BJ (cell line): ENCODE measurements at regions not wholly inside any gene's neighbourhood (a gene's known extent, or its start where the extent isn't known, plus 50 kb on each side); places are given as distances from the start of the nearest gene placed in this dataset.

ENCODE experiments used
- CTCF ChIA-PET: fragments of 350-600 bp; formaldehyde crosslinking; extraction: SDS; loops from one replicate; lab custom pipeline; 2021; ENCODE audit warnings: antibody characterized with exemption, inconsistent platforms; lab: Yijun Ruan, JAX
- POLR2A ChIA-PET: fragments of 300-600 bp; sonication (Branson Sonifier 250); formaldehyde crosslinking; extraction: SDS; loops from one replicate; lab custom pipeline; 2021; ENCODE audit warnings: antibody characterized with exemption; lab: Charles Lee
- DNase-seq: peaks from one replicate; pipeline ENCODE4 v3.0.0-alpha.2; 2011; ENCODE audit warnings: low read depth
- H3K27me3 ChIP-seq: 2 replicates; pipeline ENCODE4 v1.6.0; 2011; ENCODE audit warnings: low read length; ENCODE audit not compliant: control insufficient read depth, insufficient read depth
- H3K36me3 ChIP-seq: 2 replicates; pipeline ENCODE4 v1.5.1; 2011; ENCODE audit warnings: low read length; ENCODE audit not compliant: control insufficient read depth, insufficient read depth
- H3K4me3 ChIP-seq: 2 replicates; pipeline ENCODE4 v1.5.1; 2011; ENCODE audit warnings: low read depth, mild to moderate bottlenecking, control low read depth, low read length
- TF ChIP-seq, protein P1 (sequence below): IDR thresholded peaks from 2 replicates; pipeline ENCODE4 v1.5.1; 2011; ENCODE audit warnings: low read depth, mild to moderate bottlenecking, control low read depth, inconsistent platforms, low read length, moderate library complexity; ENCODE audit not compliant: insufficient read depth

DNA sequence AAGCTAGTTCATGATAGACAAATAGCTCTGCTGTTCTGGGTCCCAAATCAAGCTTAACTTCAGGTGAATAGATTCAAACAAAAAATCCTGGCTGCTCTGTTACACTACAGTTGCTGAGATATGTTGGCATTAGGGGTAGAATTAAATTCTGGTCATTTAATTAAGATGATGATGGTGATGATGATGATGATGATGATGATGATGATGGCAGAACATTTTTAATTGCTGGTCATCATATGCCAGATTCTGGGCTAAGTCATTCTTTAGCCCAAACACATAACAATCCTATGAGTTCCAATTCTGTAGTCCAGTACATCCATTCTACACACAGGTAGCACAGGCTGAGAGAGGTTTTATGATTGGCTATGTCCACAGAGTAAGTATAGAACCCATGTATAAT lies 741.5 kb downstream of the STIM2 start:
- ChIA-PET POLR2A (no interaction called here), CTCF (no interaction called here)
- DNase-seq: no peak
- Histone ChIP-seq H3K36me3 (no peaks in the 10 kb centered on the region), H3K27me3 (no peaks in the 10 kb centered on the region), H3K4me3 (no peak overlapping the region)
- TF ChIP-seq, protein P1, sequence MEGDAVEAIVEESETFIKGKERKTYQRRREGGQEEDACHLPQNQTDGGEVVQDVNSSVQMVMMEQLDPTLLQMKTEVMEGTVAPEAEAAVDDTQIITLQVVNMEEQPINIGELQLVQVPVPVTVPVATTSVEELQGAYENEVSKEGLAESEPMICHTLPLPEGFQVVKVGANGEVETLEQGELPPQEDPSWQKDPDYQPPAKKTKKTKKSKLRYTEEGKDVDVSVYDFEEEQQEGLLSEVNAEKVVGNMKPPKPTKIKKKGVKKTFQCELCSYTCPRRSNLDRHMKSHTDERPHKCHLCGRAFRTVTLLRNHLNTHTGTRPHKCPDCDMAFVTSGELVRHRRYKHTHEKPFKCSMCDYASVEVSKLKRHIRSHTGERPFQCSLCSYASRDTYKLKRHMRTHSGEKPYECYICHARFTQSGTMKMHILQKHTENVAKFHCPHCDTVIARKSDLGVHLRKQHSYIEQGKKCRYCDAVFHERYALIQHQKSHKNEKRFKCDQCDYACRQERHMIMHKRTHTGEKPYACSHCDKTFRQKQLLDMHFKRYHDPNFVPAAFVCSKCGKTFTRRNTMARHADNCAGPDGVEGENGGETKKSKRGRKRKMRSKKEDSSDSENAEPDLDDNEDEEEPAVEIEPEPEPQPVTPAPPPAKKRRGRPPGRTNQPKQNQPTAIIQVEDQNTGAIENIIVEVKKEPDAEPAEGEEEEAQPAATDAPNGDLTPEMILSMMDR: no peak

GRCh38 chr4:27604692-27605091 lies 744.1 kb downstream of the STIM2 start:
- ChIA-PET POLR2A (no interaction called here), CTCF (interaction anchor here (1.2 kb wide), 1 partner anchor 10 kb away, joined by 3 read pairs; no protein-coding TSS in a partner anchor)
- H3K36me3 ChIP-seq: no peaks in the 10 kb centered on the region
- H3K4me3 ChIP-seq: no peak overlapping the region
- TF ChIP-seq, protein P1: no peak
- H3K27me3 ChIP-seq: no peaks in the 10 kb centered on the region
- DNase-seq: no peak

DNA sequence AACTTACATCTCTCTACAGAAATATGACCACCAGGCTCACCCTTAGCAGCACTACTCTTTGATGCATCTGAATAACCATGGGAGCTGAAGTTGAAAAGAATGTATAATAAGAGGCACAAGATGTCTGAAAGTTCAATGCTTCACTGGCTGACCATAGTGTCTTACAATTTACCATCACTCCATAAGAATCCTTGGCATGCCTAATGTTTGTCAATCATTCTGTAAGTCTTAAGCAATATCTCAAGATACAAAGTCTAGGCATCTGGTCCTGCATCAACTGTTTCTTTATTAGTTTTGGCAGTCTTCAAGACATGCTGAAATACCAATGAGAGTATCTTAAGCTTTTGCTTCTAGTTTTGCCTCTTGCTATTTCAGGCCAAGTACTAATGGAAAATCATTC lies 755.5 kb downstream of the STIM2 start:
- TF ChIP-seq, protein P1: no peak
- ChIA-PET POLR2A (no interaction called here), CTCF (no interaction called here)
- H3K27me3 ChIP-seq: no peaks in the 10 kb centered on the region
- H3K4me3 ChIP-seq: no peak overlapping the region
- H3K36me3 ChIP-seq: no peaks in the 10 kb centered on the region
- DNase-seq: no peak

- Histone ChIP-seq H3K36me3 (no peaks in the 10 kb centered on the region), H3K4me3 (no peak overlapping the region), H3K27me3 (no peaks in the 10 kb centered on the region)
- TF ChIP-seq, protein P1: no peak
- POLR2A ChIA-PET: no interaction called here
- no peak for DNase-seq
- CTCF ChIA-PET: interaction anchor here (0.7 kb wide), 1 partner anchor 453 kb away, joined by 4 read pairs; no protein-coding TSS in a partner anchor
Measured at GRCh38 chr4:27619435-27619834, 758.8 kb downstream of the STIM2 start.

- no peaks in the 10 kb centered on the region for H3K27me3 ChIP-seq
- H3K4me3 ChIP-seq: no peak overlapping the region
- TF ChIP-seq, protein P1: no peak
- no peak for DNase-seq
- POLR2A ChIA-PET: no interaction called here
- H3K36me3 ChIP-seq: no peaks in the 10 kb centered on the region
- CTCF ChIA-PET: no interaction called here
Measured at GRCh38 chr4:27620886-27621285, 760.2 kb downstream of the STIM2 start.
